ENCODE measurements at regions not wholly inside any gene's neighbourhood (a gene's known extent, or its start where the extent isn't known, plus 50 kb on each side); places are given as distances from the start of the nearest gene placed in this dataset.

- no TSS peak for BruUV-seq (replicated peaks)
- CTCF ChIA-PET: no interaction called here
- DNase-seq (ENCODE audit: low read depth, low spot score) (no peak), ATAC-seq (no peak)
- no peaks in the 10 kb centered on the region for H3K4me1 ChIP-seq (ENCODE audit: control insufficient read depth, insufficient read depth, low read length)
- H3K27me3 ChIP-seq (ENCODE audit: control insufficient read depth, insufficient read depth, low read length): no peaks in the 10 kb centered on the region
- H3K36me3 ChIP-seq (ENCODE audit: control insufficient read depth, insufficient read depth, low read length): no peaks in the 10 kb centered on the region
- no peaks in the 10 kb centered on the region for H3K9me3 ChIP-seq (ENCODE audit: control insufficient read depth, insufficient read depth, low read depth, low read length)
- in situ Hi-C loops (cut with HindIII; ENCODE audit: low pct_unique_long_range_greater_than_20kb, low sequenced_read_pairs): no loop called here
- TF ChIP-seq REST (IDR thresholded peaks at IDR 0.05; ENCODE audit: insufficient read depth in 1 of 2, low read depth in 2 of 2, low read length in 1 of 2): no peak
- no peak for TF ChIP-seq TCF7L2 (IDR thresholded peaks at IDR 0.05; ENCODE audit: low read depth, low read length)
- TF ChIP-seq CTCF (IDR thresholded peaks at IDR 0.05): no peak
- TF ChIP-seq POLR2AphosphoS5 (IDR thresholded peaks at IDR 0.05; ENCODE audit: low read depth, low read length): no peak
- no peak for TF ChIP-seq SIN3A (IDR thresholded peaks at IDR 0.05; ENCODE audit: borderline replicate concordance, insufficient read depth, low read depth, low read length)
- no peak overlapping the region for H3K4me3 ChIP-seq (ENCODE audit: low read depth in 2 of 2, low read length in 2 of 2)
- no peak overlapping the region for H3K27ac ChIP-seq (ENCODE audit: low read length)
- POLR2A ChIA-PET: interaction anchor here (0.7 kb wide), 1 partner anchor 12 kb away, joined by 3 read pairs; no protein-coding TSS in a partner anchor
- intact Hi-C loops (cut with micrococcal nuclease; ENCODE audit: unreplicated experiment): no loop called here
Measured at GRCh38 chr4:96670381-96670780, 830.5 kb downstream of the PDHA2 start.

GRCh38 chr4:96675416-96675815 lies 835.5 kb downstream of the PDHA2 start:
- no peaks in the 10 kb centered on the region for H3K36me3 ChIP-seq (ENCODE audit: control insufficient read depth, insufficient read depth, low read length)
- no peaks in the 10 kb centered on the region for H3K4me1 ChIP-seq (ENCODE audit: control insufficient read depth, insufficient read depth, low read length)
- intact Hi-C loops (cut with micrococcal nuclease; ENCODE audit: unreplicated experiment): no loop called here
- ChIA-PET POLR2A (no interaction called here), CTCF (no interaction called here)
- ATAC-seq (no peak), DNase-seq (ENCODE audit: low read depth, low spot score) (no peak)
- in situ Hi-C loops (cut with HindIII; ENCODE audit: low pct_unique_long_range_greater_than_20kb, low sequenced_read_pairs): no loop called here
- TF ChIP-seq CTCF (IDR thresholded peaks at IDR 0.05) (no peak), POLR2AphosphoS5 (IDR thresholded peaks at IDR 0.05; ENCODE audit: low read depth, low read length) (no peak), SIN3A (IDR thresholded peaks at IDR 0.05; ENCODE audit: borderline replicate concordance, insufficient read depth, low read depth, low read length) (no peak)
- no peak overlapping the region for H3K4me3 ChIP-seq (ENCODE audit: low read depth in 2 of 2, low read length in 2 of 2)
- no peaks in the 10 kb centered on the region for H3K9me3 ChIP-seq (ENCODE audit: control insufficient read depth, insufficient read depth, low read depth, low read length)
- BruUV-seq (replicated peaks): no TSS peak
- no peak overlapping the region for H3K27ac ChIP-seq (ENCODE audit: low read length)
- no peaks in the 10 kb centered on the region for H3K27me3 ChIP-seq (ENCODE audit: control insufficient read depth, insufficient read depth, low read length)

All from Panc1 (cell line).